Fibroblast of gingiva (primary cell): ENCODE measurements at regions not wholly inside any gene's neighbourhood (a gene's known extent, or its start where the extent isn't known, plus 50 kb on each side); places are given as distances from the start of the nearest gene placed in this dataset.

ENCODE experiments used
- DNase-seq: peaks from one replicate; pipeline ENCODE4 v3.0.0-alpha.2; 2011; ENCODE audit warnings: low read depth

DNA sequence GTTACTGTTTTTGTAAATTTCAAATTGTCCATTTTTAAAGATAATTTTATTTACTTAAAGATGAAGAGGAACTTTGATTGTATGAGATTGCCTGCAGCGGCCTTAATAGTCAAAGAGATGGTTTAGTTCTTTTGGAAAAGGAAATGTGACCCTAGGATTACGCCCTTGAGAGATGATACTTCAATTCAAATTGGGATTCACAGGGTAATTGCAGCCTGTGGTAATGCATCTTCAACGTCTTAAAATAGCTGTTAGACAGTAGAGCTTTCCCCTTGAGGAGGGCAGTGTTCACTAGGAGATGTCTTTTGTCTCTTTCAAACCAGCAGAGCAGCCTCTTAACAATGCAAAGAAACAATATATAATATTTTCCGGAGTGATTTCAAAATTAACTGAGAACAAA, 127.1 kb downstream of the TAF11L14 start:
- DNase-seq: no peak

DNA sequence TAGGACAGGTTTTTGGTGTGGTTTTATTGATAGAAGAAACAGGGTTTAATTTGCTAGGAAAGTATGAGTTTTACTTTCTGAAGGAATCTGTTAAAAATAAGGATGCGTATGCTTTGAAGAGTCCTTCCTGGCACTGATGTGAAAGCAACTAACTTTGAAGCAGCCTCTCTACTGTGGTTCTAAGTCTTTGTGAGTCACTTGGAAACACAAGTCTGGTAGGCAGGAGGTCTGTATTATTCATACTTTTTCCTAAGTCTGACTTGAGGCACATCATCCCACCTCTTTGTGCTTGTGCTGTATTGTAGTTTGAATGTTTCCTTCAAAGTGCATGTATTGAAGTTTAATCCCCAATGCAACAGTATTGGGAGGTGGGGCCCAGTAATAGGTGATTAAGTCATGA, 129.0 kb downstream of the TAF11L14 start:
- no peak for DNase-seq

DNA sequence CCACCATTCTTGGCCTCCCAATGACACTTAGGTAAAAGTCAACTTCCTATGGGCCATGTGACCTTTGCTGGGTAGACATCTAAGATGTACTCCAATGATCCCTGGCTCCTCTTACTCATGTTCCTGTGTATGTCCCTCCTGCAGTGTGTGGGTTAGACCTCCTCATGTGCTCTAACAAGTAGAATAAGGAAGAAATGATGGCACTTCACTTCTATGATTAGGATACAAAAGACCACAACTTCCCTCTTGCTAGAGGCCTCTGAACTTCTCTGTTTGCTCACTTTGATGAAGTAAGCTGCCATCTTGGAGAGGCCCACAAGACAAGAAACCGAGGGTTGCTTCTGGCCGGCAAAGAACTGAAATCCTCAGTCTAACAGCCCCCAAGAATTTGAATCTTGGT, 131.8 kb downstream of the TAF11L14 start:
- DNase-seq: no peak

DNA sequence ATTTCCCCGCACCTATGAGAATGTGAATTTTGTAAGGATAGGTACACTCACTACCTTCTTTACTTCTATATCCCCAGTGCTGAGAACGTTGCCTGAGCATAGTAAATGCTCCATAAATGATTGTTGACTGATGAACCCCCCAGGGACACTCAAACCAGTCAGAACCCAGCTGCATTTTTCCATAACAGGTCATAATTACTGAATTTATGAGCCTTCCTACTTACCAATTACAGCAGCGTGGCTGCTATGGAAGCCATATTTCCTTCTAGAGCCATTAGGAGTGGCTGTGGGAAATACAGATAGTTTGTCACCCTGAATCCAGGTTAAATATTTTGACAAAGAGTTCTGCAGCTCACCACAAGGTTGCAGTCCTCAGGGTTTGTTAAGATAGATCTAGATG, 135.0 kb downstream of the TAF11L14 start:
- DNase-seq: no peak

GRCh38 chr5:17772232-17772631, 138.0 kb downstream of the TAF11L14 start:
- no peak for DNase-seq

DNA sequence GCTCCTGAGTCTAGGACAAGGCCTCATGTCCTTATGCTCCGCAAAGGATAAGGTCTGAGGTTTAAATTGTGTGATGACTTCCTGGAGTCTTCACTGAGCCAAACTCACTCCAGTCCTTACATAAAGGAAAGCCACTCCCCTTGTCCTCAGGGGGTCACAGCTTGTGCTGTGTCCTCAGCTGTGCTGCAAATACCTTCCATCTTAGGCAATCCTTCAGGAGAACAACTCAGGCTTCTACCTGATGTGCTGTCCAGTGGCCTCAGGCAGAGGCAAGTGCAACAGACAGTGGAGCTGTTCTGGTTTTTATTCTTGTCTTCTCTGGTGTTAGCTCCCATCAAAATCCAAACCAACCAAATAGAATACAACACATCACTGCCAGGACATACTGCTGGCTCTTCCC, 151.5 kb downstream of the TAF11L14 start:
- no peak for DNase-seq

DNA sequence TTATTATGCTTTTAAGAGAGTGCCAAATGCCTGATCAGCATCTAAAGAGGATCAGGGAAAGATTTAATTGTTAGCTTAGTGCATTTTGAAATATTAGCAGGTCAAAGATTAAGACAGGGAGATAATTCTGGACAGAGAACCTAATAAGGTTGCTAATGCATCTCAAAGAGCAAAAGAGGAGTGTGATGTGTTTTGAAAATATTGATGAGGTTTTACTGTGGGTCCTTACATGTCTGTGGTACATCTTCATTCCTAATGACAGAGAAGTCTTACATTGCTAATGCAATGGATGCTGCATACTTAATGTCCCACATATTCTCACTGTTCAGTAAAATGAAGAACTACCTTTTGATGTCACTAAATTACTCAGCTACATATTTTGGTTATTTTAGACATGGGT, 154.1 kb downstream of the TAF11L14 start:
- no peak for DNase-seq

DNA sequence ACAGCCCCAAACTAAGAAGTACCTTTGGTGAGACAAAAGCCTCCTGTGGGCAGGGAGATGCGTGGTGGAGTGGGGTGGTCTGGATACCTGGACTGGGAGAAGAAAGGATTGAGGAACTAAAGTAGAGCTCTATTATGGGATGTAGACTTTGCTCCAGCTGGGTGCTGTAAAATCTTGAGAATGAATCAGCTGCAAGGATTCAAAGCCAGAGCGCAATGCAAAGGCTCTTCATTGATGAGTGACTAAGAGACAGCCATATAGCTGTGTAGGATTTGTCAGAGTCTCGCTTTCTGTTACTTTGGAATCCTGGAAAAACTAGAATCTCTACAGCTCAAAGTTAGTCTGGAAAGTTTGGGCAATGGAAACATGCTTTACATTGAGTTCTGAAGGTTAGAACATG, 159.9 kb downstream of the TAF11L14 start:
- no peak for DNase-seq

DNA sequence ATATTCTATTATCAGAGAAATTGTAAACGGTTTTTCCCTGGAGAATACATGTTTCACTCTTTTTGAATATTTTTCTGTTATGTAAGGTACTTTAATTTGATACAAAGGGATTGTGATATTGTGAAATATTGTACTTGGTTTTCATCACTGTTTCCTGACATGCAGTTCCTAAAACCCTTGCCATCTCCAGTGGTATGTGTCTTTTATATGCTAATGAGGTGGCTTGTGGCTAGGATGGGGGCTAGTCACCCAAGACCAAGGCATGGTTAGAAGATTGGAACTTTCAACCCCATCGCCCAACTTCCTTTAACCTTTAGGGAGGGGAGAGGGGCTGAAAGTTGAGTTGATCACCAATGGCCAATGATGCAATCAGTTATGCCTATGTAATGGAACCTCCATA, 160.6 kb downstream of the TAF11L14 start:
- no peak for DNase-seq

GRCh38 chr5:17796142-17796541, 161.9 kb downstream of the TAF11L14 start:
- no peak for DNase-seq

DNA sequence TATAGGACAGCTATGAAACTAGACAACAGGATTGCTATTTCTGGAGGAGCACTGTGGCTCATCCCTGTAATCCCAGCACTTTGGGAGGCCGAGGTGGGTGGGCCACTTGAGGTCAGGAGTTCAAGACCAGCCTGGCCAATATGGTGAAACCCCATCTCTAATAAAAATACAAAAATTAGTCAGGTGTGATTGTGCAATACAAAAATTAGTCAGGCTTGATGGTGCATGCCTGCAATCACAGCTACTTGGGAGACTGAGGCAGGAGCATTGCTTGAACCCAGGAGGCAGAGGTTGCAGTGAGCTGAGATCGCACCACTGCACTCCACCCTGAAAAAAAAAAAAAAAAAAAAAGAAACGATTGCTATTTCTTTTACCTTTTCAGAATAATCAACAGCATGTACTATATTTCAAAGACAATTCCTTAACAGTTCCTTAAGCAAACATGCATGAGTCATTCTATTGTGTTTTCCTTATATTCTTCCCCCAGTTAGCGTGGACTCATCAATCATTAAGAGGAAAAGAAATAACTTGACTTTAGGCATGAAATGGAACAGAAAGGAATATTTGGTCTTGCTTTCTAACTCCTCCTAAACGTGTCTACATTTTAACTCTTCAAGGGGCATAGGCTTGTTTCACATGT, 162.6 kb downstream of the TAF11L14 start:
- no peak for DNase-seq

- DNase-seq: no peak
Observed at GRCh38 chr5:17799521-17799920, 165.3 kb downstream of the TAF11L14 start.

GRCh38 chr5:17801595-17801994, 167.3 kb downstream of the TAF11L14 start:
- no peak for DNase-seq

GRCh38 chr5:17802256-17802655, 168.0 kb downstream of the TAF11L14 start:
- DNase-seq: no peak

DNA sequence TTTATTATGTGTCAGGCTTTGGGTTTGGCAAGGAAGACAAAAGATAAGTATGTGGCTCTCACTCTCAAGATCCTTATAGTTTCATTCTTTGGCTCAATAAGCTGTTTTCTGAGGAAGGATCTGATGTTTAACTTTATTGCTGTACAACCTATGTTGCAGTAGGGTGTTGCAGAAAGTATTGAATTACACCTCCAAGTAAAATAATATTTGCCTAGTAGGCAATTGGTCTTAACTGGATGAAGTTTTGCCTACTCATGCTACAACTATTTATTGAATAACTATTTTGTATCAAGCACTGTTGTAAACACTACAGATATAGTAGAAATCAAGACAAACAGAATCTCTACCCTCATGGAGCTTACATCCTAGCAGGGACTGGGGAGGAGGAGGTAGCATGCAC, 169.7 kb downstream of the TAF11L14 start:
- DNase-seq: no peak

- no peak for DNase-seq
Observed at GRCh38 chr5:17805227-17805825, 171.1 kb downstream of the TAF11L14 start.

GRCh38 chr5:17806818-17807468, 172.7 kb downstream of the TAF11L14 start:
- no peak for DNase-seq

GRCh38 chr5:17808566-17808965, 174.3 kb downstream of the TAF11L14 start:
- peak; percentile 15 for DNase-seq

- no peak for DNase-seq
Observed at GRCh38 chr5:17810734-17811133, 176.5 kb downstream of the TAF11L14 start.

DNA sequence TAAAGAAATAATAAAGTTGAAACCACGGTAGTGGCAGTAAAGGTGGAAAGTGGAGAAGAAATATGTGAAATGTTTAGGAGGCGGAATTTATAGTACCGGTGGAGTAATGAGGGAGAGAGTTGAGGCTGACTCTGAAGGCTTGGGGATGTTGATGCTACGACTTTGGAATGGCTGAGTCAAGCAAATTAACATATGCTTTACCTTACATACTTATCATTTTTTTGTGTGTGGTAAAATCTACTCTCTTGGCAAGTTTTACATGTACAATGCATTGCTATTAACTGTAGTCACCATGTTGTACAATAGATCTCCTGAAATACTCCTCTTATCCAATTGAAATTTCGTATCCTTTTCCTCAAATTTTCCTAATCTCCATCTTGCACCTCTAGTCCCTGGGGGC, 179.0 kb downstream of the TAF11L14 start:
- no peak for DNase-seq

- DNase-seq: no peak
Observed at GRCh38 chr5:17816505-17816904, 182.2 kb downstream of the TAF11L14 start.

DNA sequence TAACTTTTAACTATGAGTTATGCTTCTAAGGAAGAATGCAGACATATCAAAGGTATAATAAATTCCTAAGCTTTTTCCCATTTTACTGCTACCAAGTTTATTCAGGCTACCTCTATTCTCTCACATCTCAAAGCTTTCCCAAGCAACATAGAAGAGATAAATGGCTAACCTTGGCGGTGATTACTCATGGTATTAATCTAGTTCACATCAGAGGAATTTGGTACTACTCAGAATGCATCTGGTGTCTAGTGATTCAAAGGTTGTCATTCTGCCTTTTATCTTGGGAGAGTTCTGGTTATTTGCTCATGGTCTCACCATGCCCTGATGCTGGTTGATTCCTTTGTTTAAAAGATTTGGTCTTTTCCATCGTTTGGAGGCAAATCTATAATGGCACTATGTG, 182.7 kb downstream of the TAF11L14 start:
- no peak for DNase-seq

GRCh38 chr5:17817990-17818389, 183.7 kb downstream of the TAF11L14 start:
- peak; percentile 46 for DNase-seq

- DNase-seq: peak; percentile 68
Observed at GRCh38 chr5:17819783-17820182, 185.5 kb downstream of the TAF11L14 start.
